CD4-positive, alpha-beta T cell treated with Interleukin-4 for 4 hours (primary cell): ENCODE measurements at regions not wholly inside any gene's neighbourhood (a gene's known extent, or its start where the extent isn't known, plus 50 kb on each side); places are given as distances from the start of the nearest gene placed in this dataset.

Experiments used
- DNase-seq: peaks from one replicate; pipeline ENCODE4 v3.0.0-alpha.2; 2020

GRCh38 chr20:11711214-11711613, 206.5 kb upstream of the BTBD3 start:
- DNase-seq = no peak

DNA sequence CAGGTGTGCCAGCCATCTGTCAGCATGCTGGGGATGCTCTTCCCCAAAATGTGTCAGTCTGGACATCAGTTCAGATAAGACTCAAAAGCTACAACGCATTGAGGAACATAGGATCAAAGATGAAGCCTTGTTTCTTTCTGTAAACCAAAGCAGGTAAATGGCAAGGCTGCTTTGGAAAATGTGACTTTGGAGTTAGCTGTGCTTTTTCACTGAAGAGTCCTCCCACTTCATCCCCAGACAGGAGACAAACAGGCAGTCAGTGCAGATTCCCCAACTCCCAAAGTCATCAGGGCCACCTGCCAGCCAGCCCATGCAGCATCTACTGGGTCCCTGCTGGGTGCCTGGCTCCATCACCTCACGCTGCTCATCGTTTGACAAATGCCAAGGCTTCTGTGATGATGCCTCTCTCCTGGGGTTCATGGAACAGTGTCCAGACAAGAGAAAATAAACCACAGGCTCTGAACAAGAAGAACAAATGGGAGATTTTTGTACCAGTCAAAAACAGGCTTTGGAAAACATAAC, 205.0 kb upstream of the BTBD3 start:
- no peak for DNase-seq

DNA sequence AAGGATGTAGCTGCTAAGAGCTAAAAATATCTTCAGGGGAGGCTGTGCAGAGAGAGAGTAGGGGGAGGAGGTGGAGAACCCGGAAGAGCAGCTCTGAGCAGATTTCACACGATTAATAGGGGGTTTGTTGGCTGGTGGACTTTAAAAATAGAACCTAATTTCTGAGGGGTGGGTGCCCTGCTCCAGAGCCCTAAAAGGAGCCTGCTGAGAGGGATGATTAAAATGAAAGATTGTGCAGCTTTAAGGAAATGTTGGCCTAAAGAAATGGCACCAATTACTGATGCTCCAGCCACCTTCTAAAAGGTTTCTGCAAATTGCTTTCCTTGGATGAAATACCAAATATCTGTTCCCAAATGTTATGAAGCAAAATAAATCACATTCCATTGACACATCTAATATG, 202.8 kb upstream of the BTBD3 start:
- DNase-seq = no peak

DNA sequence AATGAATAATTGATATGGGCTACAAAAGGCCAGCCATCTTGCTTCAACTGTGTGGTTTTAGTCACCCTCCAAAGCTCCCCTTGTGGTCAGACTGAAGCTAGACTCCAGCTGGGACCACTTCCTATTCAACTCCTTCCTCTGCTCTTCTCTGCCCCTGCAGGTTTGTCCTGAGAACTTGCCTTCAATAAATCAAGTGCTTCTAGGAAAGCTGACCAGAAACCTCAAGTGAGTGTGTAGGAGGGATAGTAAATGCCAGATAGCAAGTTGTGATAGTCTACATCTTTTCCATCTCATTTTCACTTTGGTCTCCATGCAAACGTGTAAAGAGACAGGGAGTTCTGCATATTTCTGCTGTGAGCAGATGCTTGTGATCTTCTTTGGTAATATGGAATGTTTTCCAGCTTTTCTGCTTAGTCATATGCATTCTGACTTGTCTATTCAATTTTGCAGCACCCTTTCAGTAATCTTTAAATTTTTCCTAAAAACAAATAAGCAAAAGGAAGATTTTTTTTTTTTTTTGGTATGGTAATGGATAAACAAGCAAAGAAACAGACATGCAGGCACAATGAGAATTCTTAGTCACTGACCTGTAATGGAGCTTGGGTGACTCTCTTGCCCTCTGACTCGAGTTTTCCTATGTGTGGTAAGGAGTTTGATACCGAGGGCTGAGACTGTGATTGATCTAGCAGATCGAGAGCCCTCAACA, 201.3 kb upstream of the BTBD3 start:
- DNase-seq = no peak

- no peak for DNase-seq
Observed at GRCh38 chr20:11716945-11717248, 200.8 kb upstream of the BTBD3 start.

GRCh38 chr20:11717562-11717961, 200.1 kb upstream of the BTBD3 start:
- DNase-seq = no peak

GRCh38 chr20:11718474-11719094, 199.1 kb upstream of the BTBD3 start:
- no peak for DNase-seq

- DNase-seq = no peak
Observed at GRCh38 chr20:11719153-11719552, 198.5 kb upstream of the BTBD3 start.

DNA sequence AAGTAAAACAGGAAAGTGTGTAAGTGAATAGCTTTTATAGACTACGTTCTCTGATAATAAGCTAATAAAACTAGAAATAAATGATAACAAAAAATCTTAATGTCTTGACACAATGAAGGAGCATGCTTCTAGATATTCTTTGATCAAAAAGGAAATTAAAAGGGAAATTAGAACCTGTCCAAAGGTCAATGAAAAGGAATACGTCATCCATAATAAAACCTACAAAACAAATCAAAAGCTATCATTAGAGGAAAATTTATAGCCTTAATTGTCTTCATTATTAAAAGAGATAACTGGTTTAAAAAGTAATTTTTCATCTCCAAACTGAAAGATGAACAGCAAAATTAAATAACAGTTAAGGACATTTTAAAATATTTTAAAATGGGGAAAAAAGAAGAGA, 196.3 kb upstream of the BTBD3 start:
- DNase-seq = no peak

- no peak for DNase-seq
Observed at GRCh38 chr20:11724097-11724496, 193.6 kb upstream of the BTBD3 start.

DNA sequence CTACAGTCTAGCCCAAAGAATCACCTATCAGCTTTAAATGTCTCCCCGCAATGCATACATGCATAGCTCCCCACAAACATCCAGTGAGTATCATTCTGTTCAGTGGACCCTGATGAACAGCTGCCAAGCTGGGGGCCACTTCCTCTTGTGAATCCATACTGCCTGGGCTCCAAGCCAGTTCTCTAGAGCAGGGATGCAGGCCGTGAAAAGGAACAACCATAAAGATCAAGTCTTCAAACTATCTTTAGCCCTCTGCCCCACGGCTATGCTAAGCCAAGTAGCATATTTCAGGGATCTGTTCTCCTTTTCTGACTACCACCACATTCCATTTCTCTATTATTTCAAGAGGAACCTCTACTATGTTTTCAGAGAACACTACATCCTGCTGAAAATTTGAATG, 191.7 kb upstream of the BTBD3 start:
- DNase-seq = no peak

- DNase-seq = no peak
Observed at GRCh38 chr20:11727708-11728107, 190.0 kb upstream of the BTBD3 start.

- DNase-seq = no peak
Observed at GRCh38 chr20:11728937-11729336, 188.8 kb upstream of the BTBD3 start.

DNA sequence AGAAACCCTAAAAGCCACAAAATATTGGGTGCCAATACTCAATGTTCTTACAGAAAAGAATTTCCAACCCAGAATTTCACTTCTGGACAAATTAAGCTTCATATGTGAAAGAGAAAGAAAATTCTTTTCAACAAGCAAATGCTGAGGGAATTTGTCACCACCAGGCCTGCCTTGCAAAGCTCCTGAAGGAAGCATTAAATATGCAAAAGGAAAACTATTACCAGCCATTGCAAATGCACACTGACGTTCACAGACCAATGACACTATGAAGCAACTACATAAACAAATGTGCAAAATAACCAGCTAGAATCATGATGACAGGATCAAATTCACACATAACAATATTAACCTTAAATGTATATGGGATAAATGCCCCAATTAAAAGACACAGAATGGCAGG, 187.9 kb upstream of the BTBD3 start:
- DNase-seq = no peak

- no peak for DNase-seq
Observed at GRCh38 chr20:11734431-11734830, 183.3 kb upstream of the BTBD3 start.

DNA sequence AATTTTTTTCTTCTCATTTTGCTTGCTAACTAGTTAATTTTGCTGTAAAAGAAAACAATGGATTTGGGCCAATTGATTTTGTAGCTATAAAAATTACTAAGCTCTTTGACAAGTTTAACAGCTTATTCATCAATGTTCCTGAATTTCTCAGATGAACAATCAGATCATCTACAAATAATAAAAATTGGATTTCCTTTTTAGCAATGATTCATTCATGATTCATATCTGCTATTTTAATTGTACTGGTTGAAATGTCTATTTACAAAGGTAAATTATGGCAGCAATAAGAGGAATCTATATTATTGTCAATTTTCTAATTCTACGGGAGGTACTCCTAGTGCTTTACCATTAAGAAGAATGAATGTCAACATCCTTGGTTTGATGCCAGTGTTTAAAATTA, 178.8 kb upstream of the BTBD3 start:
- DNase-seq = no peak

DNA sequence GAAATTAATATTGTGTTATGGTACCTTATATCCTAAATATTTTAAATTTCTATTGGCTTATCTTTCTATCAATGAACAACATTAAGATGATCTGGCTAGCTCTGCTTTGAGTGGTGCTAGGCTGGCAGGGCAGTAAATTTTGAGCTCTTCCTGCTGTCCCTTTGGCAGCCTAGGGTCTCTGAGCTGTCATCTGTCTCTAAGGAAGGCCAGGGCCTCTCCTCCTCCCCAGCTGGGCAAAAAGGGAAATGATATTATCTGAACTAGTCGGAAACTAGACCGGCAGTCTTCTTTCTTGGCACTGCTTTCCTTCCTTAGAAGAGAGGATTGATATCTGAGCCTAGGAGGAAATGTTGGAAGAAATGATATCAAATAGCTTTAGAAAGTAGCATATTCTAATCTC, 176.7 kb upstream of the BTBD3 start:
- DNase-seq = no peak

- DNase-seq = no peak
Observed at GRCh38 chr20:11745145-11745544, 172.5 kb upstream of the BTBD3 start.

DNA sequence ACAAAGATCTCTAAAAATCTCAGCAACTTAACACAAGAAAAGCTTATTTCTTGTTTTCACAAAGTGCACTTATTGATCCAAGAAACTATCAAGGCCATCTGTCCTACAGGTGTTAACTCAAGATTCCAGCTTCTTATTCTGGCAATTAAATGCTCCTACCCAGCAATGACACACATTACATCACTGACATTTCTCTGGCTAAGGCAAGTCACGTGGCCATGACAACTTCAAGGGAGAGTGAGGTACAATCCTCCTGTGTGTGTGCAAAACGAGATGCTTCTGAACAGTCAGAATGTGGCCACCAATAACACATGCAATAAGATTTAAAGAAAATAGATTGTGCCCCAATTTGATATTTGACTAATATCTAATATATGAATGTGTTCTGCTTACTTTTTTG, 169.3 kb upstream of the BTBD3 start:
- DNase-seq = no peak

GRCh38 chr20:11752336-11752735, 165.4 kb upstream of the BTBD3 start:
- DNase-seq = no peak

DNA sequence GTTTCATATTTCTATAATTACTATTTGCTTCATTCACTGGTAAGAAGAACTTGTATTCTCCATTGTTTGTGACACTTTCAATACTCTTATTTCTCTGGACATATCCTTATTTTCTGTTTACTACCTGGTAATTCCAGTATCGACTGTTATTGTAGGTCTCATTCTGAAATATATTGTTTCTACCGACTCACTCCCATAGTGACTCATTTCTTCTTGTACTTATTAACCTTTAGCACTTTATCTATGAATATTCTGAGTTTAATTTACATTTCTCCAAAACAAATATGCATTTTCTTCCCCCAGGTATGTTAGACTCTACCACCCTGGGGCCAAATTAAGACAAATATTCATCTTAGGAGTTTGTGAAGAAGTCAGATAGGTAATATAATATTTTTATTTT, 164.5 kb upstream of the BTBD3 start:
- no peak for DNase-seq

DNA sequence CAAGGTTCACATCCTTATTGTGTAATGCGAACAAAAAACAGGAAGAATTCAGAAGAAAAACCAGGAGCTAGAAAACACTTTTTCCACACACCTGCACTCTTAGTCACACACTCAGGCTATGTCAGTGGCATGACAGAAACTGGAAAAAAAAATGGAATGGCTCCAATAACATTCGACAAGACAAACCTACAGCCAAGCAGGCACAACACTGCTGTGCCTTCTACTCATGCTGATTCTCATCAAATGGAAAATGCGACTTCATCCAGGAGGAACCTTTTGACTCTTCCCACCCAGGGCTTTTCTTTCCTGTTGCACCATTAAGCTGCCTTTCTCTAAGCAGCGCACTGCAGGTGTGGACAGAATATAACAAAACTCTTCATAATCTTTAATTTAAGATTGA, 163.2 kb upstream of the BTBD3 start:
- DNase-seq = no peak

- no peak for DNase-seq
Observed at GRCh38 chr20:11755071-11755841, 162.4 kb upstream of the BTBD3 start.

DNA sequence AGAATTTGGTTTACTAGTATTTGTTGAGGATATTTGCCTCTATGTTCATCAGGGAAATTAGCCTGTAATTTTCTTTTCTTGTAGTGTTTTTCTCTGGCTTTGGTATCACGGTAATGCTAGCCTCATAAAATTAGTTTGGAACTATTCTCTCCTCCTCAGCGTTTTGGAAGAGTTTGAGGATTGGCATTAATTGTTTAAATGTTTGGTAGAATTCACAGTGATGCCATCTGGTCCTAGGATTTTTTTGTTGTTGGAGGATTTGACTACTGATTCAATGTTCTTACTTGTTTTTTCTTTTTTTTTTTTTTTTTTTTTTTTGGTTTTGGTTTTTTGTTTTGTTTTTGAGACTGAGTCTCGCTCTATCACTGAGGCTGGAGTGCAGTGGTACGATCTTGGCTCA, 156.2 kb upstream of the BTBD3 start:
- no peak for DNase-seq
